ENCODE measurements at regions not wholly inside any gene's neighbourhood (a gene's known extent, or its start where the extent isn't known, plus 50 kb on each side); places are given as distances from the start of the nearest gene placed in this dataset.

GRCh38 chr18:37742436-37742835 is 176.8 kb upstream of the CELF4 start:
- H3K4me3 ChIP-seq (ENCODE audit: low read depth, low read length): no peak overlapping the region

DNA sequence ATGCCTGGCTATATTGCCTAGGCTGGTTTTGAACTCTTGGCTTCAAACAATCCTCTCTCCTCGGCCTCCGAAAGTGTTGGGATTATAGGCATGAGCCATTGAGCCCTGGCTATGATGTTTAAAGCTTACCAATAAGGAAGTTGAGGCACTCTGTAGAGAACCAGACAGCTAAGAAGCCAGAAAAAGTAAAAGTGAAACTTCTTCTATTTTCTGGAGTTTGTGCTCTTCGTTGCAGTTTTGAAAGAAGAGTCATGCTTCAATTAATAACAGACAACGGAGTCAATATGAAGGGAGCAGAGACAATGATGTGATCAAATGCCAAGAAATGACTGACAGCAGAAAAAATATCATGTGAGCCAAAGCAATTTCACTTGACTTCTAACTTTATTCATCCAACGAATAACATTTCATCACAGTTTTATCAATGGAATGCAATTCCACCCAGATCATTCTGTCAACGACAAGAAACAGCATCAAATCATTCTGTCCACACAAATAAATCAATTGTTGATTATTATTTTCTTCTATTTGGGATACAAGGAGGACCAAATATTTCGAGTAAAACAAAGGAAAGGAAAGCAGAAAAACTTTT is 175.5 kb upstream of the CELF4 start:
- H3K4me3 ChIP-seq (ENCODE audit: low read depth, low read length): no peak overlapping the region
- DNase-seq (ENCODE audit: low read depth): no peak

More at GRCh38 chr18:37742436-37742835, 176.8 kb upstream of the CELF4 start:
- DNase-seq (ENCODE audit: low read depth): no peak

GRCh38 chr18:37734406-37734805 is 168.8 kb upstream of the CELF4 start:
- no peak overlapping the region for H3K4me3 ChIP-seq (ENCODE audit: low read depth, low read length)
- no peak for DNase-seq (ENCODE audit: low read depth)

DNA sequence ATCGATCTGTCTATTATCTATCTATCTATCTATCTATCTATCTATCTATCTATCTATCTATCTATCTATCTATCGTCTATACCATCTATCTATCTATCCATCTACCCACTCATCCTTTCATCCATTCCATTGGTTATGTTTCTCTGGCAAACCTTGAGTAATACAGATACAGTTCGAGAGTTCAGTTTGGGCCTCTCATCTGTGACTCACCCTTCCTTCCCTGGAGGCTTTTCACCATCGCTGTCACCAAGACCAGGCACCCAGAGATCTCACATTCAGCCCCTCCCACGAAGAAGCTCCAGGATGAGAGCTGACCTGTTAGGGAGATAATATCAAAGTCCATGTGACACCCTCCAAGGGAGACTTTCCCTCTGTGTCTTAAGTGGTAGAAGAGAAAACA is 164.1 kb upstream of the CELF4 start:
- DNase-seq (ENCODE audit: low read depth): no peak

GRCh38 chr18:37724206-37724605 is 158.6 kb upstream of the CELF4 start:
- no peak for DNase-seq (ENCODE audit: low read depth)

More for the DNA sequence above, 164.1 kb upstream of the CELF4 start:
- no peak overlapping the region for H3K4me3 ChIP-seq (ENCODE audit: low read depth, low read length)

DNA sequence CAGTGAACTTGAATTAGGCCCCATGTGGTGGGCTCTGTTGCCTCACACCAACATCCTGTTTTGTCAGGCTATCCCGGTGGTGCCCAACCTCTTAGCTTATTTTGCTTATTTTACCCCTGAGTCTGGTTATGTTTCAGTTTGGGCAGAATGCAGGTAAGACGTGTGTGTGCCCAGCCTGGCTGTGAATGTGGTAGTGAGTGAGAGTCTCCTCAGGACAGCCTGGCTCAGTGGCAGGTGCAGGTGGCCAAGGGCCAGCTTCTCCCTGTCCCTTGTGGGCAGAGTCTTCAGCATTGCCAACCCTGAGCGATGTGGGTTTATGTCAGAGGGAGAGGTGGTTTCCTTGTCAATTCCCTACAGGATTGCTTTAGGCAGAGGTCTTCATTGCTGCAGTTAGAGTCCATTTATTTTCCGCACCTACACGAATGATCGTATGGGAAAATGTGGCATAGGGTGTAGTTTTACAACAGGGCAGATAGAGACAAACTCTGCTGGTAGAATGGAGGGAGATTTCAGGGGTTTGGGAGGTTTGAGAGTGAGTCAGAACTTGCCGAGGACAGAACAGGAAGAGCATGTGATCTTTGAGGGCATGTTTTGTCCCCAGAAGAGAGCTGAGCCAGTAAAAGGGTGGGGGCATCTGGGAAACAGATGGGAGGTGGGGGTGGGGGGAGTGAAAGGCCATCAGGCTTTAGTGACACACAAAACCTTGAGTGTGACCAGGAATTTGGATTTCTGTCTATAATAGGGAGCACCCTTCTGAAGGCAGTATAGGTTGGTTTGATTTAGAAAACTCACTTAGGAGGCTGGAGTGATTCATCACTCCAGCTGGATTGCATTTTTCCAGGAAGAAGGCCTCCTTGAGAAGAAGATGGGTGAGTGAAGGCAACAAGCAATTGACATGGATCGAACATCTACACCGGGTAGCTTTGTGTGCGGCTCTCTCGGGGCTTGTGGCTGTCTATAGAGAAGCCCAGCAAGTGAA is 156.2 kb upstream of the CELF4 start:
- H3K4me3 ChIP-seq (ENCODE audit: low read depth, low read length): no peak overlapping the region
- no peak for DNase-seq (ENCODE audit: low read depth)

More at GRCh38 chr18:37724206-37724605, 158.6 kb upstream of the CELF4 start:
- no peak overlapping the region for H3K4me3 ChIP-seq (ENCODE audit: low read depth, low read length)

DNA sequence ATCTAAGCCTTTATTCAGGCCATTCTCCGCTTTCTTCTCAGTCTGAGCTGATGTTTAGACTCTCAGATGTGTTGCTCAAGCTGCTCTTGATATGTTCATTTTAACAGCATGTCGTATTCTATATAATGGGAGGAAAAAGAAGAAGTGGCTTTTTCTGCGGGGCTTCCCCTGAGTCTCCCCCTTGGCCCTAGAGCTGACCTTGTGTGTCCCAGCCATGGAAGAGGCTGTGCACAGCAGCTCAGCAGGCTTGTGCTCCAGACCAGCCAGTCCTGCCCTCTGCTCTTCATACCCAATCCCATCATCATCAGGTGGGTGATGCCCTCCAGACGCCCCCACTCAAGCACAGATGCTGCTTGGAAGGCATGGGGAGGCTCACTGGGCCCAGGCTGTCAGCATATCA is 155.1 kb upstream of the CELF4 start:
- no peak overlapping the region for H3K4me3 ChIP-seq (ENCODE audit: low read depth, low read length)
- DNase-seq (ENCODE audit: low read depth): no peak

DNA sequence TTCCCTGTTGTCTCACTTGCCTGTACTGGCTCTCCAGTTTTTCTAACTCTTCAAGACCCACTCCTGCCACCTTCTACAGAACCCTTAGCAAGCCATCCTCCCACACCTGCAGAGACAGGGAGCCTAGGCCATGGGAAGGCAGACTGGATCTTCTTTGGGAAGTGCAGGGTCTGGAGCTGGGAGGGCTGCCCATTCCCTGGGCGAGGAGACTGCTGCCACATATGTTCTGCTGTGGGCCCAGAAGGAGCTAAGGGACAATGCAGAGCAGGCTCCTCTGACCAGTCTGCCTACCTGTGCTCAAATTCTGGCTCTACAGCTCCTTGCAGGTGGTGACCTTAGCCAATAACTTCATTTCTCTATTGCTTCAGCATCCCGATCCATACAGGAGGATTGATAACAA is 152.1 kb upstream of the CELF4 start:
- H3K4me3 ChIP-seq (ENCODE audit: low read depth, low read length): no peak overlapping the region
- no peak for DNase-seq (ENCODE audit: low read depth)

GRCh38 chr18:37717098-37717497 is 151.5 kb upstream of the CELF4 start:
- H3K4me3 ChIP-seq (ENCODE audit: low read depth, low read length): no peak overlapping the region
- no peak for DNase-seq (ENCODE audit: low read depth)

DNA sequence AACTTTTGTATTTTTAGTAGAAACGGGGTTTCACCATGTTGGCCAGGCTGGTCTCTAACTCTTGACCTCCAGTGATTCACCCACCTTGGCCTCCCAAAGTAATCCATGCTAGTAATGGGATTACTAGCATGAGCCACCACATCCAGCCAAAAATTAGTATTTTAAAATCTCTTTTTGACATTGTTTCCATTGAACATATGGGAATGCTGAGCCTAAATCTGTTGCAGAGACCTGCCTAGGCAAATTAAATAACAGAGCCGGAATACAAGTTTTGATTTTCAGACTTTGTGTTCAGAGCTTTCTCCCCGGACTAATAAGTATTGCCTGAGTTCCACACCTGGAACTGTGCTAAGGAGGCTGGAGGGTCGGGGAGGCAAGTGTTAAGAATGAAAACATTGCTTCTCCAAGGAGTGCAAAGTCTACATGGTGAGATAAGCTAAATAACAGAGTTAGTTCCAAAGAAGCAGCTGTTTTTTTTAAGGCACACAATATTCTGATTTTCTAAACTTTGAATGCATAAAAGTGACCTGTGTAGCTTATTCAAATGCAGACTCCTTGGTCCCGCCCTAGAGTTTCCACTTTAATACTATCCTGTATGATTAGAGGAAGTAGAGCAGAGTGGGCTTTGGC is 150.6 kb upstream of the CELF4 start:
- no peak overlapping the region for H3K4me3 ChIP-seq (ENCODE audit: low read depth, low read length)
- no peak for DNase-seq (ENCODE audit: low read depth)

- no peak overlapping the region for H3K4me3 ChIP-seq (ENCODE audit: low read depth, low read length)
Measured at GRCh38 chr18:37714691-37715090, 149.1 kb upstream of the CELF4 start.

GRCh38 chr18:37712776-37713175 is 147.2 kb upstream of the CELF4 start:
- no peak overlapping the region for H3K4me3 ChIP-seq (ENCODE audit: low read depth, low read length)
- DNase-seq (ENCODE audit: low read depth): no peak

More at GRCh38 chr18:37714691-37715090, 149.1 kb upstream of the CELF4 start:
- no peak for DNase-seq (ENCODE audit: low read depth)

DNA sequence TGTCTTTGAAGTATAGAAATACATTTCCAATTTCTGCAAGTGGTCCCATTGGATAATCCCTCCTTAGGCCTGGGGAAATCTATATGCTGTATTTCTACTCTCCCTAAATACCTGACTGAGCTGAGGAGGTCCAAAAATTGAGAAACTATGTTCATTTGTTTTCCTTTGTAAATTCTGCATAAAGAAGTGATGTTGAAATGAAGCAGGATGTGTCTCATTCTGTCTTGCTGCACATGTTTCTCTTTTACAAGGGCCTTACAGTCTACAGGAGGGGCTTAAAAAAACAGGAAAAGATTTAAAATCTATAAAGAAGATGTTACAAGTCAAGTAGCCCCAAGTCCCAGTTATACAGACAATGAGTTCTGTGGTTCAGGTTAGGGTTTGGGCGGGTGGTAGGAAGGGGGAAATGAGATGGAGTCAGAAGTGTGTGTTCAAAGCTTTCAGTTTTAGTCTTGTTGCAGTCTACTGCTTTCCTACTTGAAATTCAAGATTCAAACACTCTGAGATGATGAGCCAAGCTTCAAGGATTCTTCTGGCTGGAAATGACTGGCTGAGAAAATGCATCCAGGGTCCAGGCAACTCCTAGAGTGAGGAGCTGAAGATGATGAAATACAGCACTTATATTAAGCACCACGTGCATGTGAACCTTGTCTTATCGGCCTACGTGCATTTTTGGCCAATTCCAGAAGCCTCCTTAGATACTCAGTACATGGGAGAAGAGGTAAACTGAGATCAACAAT is 146.3 kb upstream of the CELF4 start:
- H3K4me3 ChIP-seq (ENCODE audit: low read depth, low read length): no peak overlapping the region
- no peak for DNase-seq (ENCODE audit: low read depth)

- no peak overlapping the region for H3K4me3 ChIP-seq (ENCODE audit: low read depth, low read length)
- no peak for DNase-seq (ENCODE audit: low read depth)
Measured at GRCh38 chr18:37710726-37711125, 145.1 kb upstream of the CELF4 start.

GRCh38 chr18:37709740-37710139 is 144.1 kb upstream of the CELF4 start:
- no peak overlapping the region for H3K4me3 ChIP-seq (ENCODE audit: low read depth, low read length)
- DNase-seq (ENCODE audit: low read depth): no peak

- DNase-seq (ENCODE audit: low read depth): no peak
- H3K4me3 ChIP-seq (ENCODE audit: low read depth, low read length): no peak overlapping the region
Measured at GRCh38 chr18:37705016-37705415, 139.4 kb upstream of the CELF4 start.

GRCh38 chr18:37702841-37703240 is 137.2 kb upstream of the CELF4 start:
- H3K4me3 ChIP-seq (ENCODE audit: low read depth, low read length): no peak overlapping the region
- DNase-seq (ENCODE audit: low read depth): no peak

DNA sequence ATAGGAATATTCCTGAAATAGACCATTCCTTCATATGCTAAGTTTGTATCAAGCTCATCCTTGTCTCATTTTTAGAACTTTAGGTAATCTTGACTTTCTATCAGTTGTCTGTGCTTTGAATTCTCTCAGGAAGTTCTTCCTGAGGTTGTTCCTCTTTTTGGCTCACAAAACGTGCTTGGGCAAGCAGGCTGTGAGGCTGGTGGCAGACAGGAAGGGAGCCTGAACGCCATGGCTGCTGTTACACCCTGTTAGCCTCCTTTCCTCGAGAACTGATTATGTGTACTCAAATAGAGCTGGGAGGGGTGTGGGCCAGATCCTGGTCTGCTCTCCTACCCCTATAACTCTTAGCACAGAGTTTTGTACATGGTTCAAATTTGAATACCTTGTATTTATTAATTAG is 136.4 kb upstream of the CELF4 start:
- no peak overlapping the region for H3K4me3 ChIP-seq (ENCODE audit: low read depth, low read length)
- no peak for DNase-seq (ENCODE audit: low read depth)

DNA sequence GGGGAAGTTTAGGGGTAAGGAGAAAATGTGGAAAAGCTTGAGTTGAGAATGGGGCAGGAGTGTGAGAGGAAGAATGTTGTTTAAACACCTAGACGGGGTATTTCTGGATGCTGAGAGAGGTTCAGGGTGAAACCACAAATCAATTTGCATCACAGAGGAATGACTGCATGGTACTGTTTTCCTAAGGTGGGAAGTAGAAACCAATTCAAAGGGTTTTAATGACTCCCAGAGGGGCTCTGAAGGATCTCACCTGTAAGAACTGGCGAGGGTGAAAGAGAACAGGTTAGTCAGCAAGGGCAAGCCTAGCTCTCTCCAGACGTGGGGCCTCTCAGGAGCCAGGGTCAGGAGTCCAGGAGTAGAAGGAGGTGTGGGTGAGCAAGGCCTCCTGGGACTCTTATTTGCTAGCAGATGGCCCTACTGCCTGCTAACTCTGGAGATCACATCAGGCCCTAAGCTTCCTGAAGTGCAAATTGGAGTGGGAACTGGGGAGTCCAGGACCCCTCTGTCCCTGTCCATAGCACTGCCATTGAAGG is 133.0 kb upstream of the CELF4 start:
- H3K4me3 ChIP-seq (ENCODE audit: low read depth, low read length): no peak overlapping the region
- no peak for DNase-seq (ENCODE audit: low read depth)

Measured in skeletal muscle cell (primary cell).